NCI-H2081 (cell line): ENCODE measurements at regions not wholly inside any gene's neighbourhood (a gene's known extent, or its start where the extent isn't known, plus 50 kb on each side); places are given as distances from the start of the nearest gene placed in this dataset.

ENCODE experiments used
- DNase-seq, 2 experiments: peaks; one replicate each; lab custom pipeline; 2025; lab: John Stamatoyannopoulos, UW

DNA sequence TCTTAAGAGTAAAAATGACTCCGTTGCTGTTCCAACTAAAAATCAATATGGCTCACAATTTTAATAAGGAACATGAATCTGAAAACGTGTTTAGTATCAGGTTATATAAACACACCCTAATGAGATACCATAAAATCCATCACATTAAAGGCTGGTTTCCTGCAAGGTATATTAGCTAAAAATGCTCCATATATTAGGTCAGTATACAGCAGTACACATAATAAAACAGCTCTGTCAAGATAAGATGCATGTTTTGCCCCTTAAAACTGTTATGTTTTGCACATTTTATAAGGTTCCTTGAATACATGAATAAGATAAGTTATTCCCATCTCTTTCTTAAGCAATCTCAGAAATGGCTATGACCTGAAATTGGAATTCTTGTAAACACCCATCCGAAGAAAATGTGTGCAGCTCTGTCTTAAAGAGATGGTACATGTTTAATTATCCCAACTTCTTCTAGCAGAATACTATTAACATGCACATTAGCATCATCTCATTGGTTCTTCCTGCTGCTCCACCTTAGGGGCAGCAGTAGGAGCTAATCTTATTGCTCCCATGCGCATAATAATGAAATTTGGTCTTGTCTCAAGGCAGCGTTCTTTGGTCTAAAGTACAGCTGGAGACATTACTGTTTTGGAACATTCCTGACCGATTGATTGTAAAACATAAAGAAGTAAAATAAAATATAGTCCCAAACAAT lies 836.1 kb upstream of the FANCL start:
- no peak for DNase-seq

DNA sequence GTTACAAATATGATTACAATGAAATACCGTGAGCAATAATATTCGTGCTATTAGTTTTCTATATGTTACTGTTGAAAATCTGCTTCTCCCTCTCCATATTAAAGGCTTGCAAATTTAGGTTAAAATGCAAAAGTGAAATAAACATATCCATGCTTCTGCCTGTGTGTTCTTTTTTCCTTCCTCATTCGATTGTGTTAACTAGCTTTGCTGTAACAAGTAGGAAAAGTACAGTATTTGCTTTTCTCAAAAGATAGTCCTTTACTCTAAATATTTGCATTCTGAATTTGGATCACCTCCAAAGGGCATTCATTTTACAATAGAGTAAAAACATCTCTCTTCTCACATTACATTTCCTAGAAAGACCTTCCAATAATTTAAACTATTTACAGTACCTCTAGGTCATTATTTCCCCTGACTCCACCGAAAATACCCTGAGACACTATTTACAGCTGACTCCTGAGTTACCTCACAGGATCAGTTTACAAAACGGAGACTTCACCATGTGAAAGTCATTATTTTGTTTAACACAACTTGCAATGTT lies 835.0 kb upstream of the FANCL start:
- peak; percentile 35 to 80 for DNase-seq

- no peak for DNase-seq
Observed at GRCh38 chr2:59074071-59074470, 832.9 kb upstream of the FANCL start.

- DNase-seq, result peak in 1 of 2 experiments; percentile 20
Observed at GRCh38 chr2:59073286-59073685, 832.2 kb upstream of the FANCL start.

DNA sequence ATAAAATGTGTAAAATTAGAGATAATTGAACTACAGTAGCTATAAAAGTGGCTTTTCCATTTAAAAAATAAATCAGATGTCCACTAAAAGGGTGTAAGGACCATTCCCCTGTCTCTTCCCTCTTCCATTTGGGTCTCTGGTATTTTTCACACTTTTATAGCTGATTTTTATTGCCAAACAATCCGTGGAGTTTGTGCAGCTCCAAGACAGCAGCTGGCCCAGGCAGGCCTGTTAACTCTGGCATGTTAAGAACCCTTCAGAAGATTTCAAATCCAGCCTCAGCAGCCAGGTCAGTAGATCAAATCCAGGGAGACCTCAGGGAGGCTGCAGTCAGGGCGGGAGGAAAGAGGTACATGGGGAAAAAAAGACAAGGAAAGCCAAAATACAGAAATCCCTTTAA lies 827.1 kb upstream of the FANCL start:
- no peak for DNase-seq

DNA sequence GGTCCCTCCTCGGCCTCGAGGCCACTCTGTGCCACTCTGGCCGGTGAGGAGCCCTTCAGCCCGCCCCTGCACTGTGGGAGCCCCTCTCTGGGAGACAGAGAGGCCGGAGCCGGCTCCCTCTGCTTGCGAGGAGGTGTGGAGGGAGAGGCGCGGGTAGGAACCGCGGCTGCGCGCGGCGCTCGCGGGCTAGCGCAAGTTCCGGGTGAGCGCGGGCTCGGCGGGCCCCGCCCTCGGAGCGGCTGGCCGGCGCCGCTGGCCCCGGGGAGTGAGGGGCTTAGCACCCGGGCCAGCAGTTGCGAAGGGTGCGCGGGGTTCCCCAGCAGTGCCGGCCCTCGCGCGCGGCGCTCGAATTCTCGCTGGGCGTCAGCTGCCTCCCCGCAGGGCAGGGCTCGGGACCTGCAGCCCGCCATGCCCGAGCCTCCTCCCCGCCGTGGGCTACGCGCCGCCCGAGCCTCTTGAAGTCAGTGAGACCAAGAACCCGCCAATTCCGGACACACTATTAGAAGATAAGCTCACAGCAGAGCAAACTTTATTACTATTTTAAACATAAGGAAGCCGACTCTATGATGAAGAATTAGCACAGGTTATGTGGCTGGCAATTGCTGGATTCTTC lies 825.8 kb upstream of the FANCL start:
- no peak for DNase-seq

DNA sequence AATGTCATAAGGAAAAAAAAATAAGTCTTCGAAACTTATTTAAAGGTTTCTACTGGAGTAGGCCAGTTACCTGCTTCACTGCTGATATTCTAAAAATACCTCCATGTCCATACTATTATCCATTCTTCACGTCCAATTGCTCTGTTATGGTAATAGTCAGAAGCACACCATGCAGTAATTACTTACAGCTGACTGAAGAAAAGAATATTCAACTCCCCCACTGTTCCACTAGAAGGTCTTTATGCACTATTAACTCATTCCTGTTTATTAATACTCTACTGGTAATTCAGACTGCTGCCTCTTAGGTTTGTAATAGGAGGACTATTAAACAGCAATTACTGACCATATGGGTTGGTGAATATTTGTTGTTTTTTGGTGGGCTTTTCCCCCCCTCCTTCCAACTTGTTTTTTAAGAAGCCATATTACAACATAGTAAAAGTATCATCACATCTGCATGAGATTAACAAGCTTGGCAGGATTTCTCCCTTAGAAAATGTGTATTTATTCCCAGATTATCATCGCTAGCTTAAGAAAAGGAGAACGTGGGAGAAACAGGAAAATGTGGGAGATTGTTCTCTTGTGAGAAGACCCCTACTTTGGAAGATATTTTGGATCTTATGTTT lies 806.4 kb upstream of the FANCL start:
- peak; percentile 55 to 83 for DNase-seq

- DNase-seq, result peak; percentile 27 to 65
Observed at GRCh38 chr2:59046401-59047372, 805.6 kb upstream of the FANCL start.

DNA sequence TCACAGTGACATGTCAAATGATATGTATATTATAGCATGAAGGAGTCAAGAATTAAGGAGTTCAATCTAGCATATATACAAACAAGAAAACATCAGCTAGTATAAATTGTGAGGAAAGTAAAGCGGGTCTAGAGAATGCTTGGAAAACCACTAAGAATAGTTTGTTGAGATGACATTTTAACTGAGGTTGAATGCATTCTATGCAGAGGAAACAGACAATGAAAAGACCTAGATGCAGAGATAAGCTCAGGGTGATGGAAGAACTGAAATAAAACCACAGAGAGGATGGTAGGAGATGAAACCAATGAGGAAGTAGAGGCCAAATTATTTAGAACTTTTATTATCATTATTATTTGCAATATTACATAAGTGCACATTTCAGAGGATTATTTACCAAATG lies 803.6 kb upstream of the FANCL start:
- DNase-seq, result no peak

DNA sequence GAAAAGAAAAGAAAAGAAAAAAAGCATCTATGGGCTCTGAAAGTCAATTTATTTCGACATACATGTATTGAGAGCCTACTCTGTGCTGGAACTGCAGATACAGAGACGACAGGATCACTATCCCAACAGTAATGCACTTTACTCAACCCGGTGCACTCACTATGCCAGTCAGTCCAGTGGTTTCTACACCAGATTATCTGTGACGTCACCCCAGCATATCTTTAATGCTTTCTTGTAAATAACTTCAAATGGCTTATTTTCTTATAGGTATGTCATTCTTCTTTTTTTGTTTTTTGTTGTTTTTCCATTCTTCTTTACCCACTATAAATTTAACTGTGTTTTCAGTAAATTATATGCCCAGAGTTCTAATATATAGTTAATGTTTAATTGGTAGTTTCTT lies 800.0 kb upstream of the FANCL start:
- DNase-seq, result no peak

DNA sequence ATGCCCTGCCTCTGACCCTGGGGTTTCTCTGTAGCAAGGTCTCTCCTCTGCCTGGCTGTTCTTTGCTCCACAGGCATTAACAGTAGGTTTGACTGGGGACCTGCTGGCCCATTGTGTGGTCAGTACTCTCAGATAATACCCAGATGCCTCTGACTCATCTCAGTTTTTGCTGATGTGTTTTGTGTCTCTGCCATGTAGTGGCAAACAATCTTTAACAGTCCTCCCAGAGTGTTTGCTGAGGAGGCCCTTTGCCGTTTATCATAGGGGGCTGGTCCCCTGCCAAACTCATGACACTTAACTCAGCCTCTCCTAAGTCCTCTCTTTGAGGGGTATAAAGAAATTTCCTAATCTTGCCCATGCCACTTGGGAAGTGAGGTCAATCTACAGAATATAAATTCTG lies 793.7 kb upstream of the FANCL start:
- DNase-seq, result peak in 1 of 2 experiments; percentile 26

- no peak for DNase-seq
Observed at GRCh38 chr2:59034106-59034505, 793.0 kb upstream of the FANCL start.

DNA sequence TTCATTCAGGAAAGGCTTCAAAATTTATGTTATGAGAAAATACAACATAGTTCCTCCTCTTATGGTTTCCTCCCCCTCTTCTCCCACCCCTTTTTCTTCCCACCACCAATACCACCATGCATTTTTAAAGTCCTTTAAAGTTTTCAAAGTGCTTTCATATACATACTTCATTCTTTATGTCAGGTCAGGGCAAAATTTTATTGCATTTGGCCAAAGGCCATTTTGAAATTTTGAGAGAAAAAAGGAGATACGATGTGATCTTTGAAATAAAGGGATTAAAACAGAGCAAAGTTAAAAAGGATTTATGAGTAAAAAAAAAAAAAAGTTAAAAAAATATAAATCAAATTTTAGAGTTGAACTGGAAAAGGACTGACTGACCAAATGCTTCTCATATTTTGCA lies 792.5 kb upstream of the FANCL start:
- DNase-seq, result no peak

- DNase-seq, result peak in 1 of 2 experiments; percentile 22
Observed at GRCh38 chr2:59032499-59032898, 791.4 kb upstream of the FANCL start.

GRCh38 chr2:59029058-59029457 lies 787.9 kb upstream of the FANCL start:
- DNase-seq, result peak; percentile 42 to 82

DNA sequence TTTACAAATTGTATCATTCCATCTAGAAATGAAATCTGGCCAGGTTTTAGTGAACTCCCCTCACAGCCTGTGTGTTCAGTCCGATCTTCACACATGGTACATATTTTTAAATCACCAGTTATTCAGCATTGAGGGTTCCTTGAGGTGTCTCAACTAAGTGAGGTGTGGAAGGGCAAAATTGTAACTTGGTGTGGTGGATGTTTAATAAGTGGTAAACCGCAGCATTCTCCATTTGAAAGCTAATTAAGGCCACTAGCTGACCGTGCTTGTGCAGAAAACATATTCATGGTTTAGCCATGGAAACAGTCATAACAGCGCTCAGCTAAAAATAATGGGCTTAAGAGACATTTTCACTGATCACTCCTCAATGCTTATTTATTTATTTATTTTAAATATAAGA lies 786.2 kb upstream of the FANCL start:
- no peak for DNase-seq

DNA sequence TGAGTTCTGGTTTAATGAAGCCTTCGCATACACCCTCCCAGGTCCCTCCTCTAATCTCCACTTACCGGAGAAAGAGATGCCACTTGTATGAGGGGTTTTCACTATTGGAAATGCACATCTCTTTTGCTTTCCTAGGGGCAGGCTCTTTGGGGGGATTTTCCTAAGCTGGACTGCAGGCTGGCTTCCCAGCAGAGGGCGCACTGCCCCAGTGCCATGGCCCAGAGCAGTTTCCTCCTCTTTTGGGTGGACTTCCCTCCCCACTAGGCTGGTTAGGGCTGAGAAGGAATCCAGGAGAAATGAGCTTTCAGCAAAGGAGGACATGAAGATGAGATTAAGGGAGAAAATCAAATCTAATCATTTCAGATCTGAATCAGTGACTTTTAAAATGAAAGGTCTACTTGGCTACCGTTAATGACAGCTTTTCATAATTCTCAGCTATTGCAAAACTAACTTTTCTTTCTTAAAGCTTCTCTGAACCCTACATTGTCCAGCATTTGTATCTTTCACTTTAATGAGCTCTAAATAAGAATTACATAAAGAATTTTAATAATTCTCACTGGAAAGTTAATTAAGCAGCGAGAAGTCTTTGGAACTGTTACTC lies 784.1 kb upstream of the FANCL start:
- peak; percentile 47 to 58 for DNase-seq

DNA sequence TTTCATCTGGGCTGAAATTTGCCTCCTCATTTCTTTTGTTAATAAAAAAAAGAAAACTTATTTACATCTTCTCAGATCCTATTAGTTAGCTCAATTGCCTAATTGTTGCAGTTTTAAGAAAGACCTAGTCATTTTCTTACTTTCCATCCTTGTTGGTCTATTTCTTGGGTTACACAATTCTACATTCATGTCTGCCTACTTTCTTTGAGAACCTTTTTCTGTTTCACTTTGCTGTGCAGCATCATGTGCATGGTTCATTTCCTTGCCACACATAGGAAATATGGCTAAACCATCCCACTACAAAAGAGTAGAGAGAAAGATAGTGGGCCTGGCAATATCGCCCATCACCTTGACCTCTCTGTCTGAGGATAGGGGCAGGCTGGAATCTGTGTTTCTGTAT lies 780.7 kb upstream of the FANCL start:
- no peak for DNase-seq

DNA sequence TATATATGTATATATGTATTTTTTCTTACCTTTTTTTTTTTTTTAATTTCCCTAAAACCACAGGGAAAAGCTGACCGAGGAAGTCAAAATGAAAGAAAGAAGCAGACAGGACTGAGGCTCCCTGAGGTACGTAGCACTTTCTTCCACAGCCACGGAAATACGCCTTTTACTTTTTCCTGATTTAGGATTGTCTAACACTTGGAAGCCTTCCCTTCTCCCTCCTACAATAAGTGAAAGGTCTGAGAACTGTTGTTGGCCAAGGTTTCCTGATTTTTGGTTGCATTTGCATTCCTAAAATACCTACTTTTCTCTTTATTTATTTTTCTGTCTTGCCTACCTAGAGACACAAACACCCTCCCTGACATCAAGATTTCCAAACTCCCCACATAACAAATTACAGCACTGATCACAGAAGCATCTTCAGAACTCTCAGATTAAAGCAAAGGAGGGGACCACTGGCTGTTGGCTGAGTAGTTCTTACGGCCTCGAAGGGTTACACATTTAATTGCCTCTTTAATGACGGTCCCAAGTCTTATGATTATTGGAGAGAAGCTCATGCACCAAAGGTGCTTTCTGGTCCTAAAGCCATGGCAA lies 778.5 kb upstream of the FANCL start:
- DNase-seq, result no peak

GRCh38 chr2:59018737-59019136 lies 777.6 kb upstream of the FANCL start:
- DNase-seq, result no peak

DNA sequence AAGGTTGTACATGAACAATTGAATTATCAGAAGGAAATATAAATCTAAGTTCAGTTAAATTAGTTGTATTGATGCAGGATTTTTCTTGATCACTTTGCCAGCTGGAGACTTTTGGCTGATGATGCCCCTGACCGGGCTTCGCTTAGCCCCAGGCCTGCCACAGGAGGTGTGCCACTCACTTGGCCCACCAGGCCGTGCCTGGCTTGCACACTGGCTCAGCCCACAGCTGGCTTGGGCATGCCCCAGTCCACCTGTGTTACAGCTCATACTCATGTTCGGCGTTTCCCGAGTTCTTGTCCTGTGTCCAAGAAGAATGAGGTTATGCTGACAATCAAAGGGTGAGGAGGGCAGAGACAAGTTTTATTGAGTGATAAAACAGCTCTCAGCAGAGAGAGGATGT lies 773.9 kb upstream of the FANCL start:
- DNase-seq, result no peak
